ENCODE measurements at regions not wholly inside any gene's neighbourhood (a gene's known extent, or its start where the extent isn't known, plus 50 kb on each side); places are given as distances from the start of the nearest gene placed in this dataset.

DNA sequence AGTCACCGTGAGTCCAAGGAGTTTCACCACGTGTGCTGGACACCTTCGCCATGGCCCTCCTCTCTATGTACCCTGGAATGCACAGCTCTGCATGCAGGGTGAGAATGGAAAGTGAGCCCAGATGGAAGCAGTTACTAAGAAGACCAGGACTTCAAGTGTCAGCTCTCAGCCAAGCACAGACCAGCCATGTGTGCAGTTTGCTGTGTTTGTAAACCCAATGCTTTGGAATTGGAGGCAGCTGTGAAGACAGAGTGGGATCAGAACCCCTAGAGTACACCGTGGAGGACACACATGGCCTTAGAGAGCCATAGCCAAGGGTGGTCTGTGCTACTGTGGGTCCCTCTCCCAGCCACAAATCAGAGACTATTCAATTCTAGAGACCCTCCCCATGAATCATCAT, 655.5 kb upstream of the ID2 start:
- no peaks in the 10 kb centered on the region; a peak in 1 of 5 replicates for H3K4me1 ChIP-seq (replicated peaks in 1 of 2; ENCODE audit: control insufficient read depth in 2 of 2, insufficient read depth in 2 of 2, low read length in 2 of 2)
- H3K4me3 ChIP-seq: no peak overlapping the region
- 0 out of 2 replicates have a peak, but pooled peaks cover 5% of the 10 kb centered on the region for H4K20me1 ChIP-seq (replicated peaks; ENCODE audit: control insufficient read depth, insufficient read depth, low read length)
- POLR2A ChIA-PET: no interaction called here
- CTCF ChIA-PET (ENCODE audit: low intra/inter-chr PET ratio): no interaction called here
- in situ Hi-C loops (cut with MboI): no loop called here
- no TSS peak for BruUV-seq (replicated peaks)
- FAIRE-seq: no peak
- no peaks in the 10 kb centered on the region for H3K9me3 ChIP-seq (replicated peaks; ENCODE audit: control insufficient read depth, insufficient read depth, low read depth, low read length)
- ATAC-seq: no peak
- H3K4me2 ChIP-seq (ENCODE audit: insufficient read depth, low read length): no peak overlapping the region
- no peaks in the 10 kb centered on the region for H3K9me1 ChIP-seq (ENCODE audit: control insufficient read depth, insufficient read depth, low read length)
- DNase-seq (ENCODE audit: extremely low read depth in 1 of 4, low spot score in 3 of 4): no peak
- H3K79me2 ChIP-seq (ENCODE audit: control insufficient read depth, insufficient read depth, low read length): no peaks in the 10 kb centered on the region
- intact Hi-C loops (cut with micrococcal nuclease): no loop called here
- H3K36me3 ChIP-seq (ENCODE audit: control insufficient read depth, insufficient read depth, low read length): no peaks in the 10 kb centered on the region
- H3K9ac ChIP-seq (ENCODE audit: insufficient read depth in 1 of 2, low read depth in 2 of 2, low read length in 2 of 2): no peak overlapping the region
- no peak overlapping the region for H3K27ac ChIP-seq (ENCODE audit: extremely low read depth, low read depth, low read length)
- WGBS (ENCODE audit: insufficient coverage, low coverage, missing lambda C conversion rate): 0% methylated on average over 4 of the region's 4 CpGs
- H3K27me3 ChIP-seq (ENCODE audit: control insufficient read depth in 2 of 2, insufficient read depth in 2 of 2, low read length in 2 of 2): peaks cover 16 to 63% of the 10 kb centered on the region in 2 experiments; a peak in 4 of 5 replicates
- no peak overlapping the region for H2AFZ ChIP-seq (ENCODE audit: low read depth, low read length)
- TF ChIP-seq OTX1 (CRISPR knock-in tag; IDR thresholded peaks at IDR 0.05) (no peak), ZNF551 (CRISPR knock-in tag; IDR thresholded peaks at IDR 0.05) (no peak), ATF7 (IDR thresholded peaks at IDR 0.05) (no peak), ETV1 (tag; conservative IDR thresholded peaks at IDR 0.05; ENCODE audit: low read depth) (no peak), ZNF274 (IDR thresholded peaks at IDR 0.05; ENCODE audit: borderline replicate concordance, low read depth, low read length) (no peak), HDAC6 (IDR thresholded peaks at IDR 0.05; ENCODE audit: low read depth, low read length) (no peak), DACH1 (IDR thresholded peaks at IDR 0.05; ENCODE audit: partially characterized antibody) (no peak), RBM15 (IDR thresholded peaks at IDR 0.05; ENCODE audit: insufficient read depth, low read length) (no peak), ZSCAN32 (CRISPR knock-in tag; IDR thresholded peaks at IDR 0.05) (no peak), CREBBP (IDR thresholded peaks at IDR 0.05; ENCODE audit: low read depth, low read length) (no peak), SREBF1 (IDR thresholded peaks at IDR 0.05; ENCODE audit: borderline replicate concordance, low read depth, low read length) (no peak)
- TF ChIP-seq, protein P1, sequence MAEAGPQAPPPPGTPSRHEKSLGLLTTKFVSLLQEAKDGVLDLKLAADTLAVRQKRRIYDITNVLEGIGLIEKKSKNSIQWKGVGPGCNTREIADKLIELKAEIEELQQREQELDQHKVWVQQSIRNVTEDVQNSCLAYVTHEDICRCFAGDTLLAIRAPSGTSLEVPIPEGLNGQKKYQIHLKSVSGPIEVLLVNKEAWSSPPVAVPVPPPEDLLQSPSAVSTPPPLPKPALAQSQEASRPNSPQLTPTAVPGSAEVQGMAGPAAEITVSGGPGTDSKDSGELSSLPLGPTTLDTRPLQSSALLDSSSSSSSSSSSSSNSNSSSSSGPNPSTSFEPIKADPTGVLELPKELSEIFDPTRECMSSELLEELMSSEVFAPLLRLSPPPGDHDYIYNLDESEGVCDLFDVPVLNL (CRISPR knock-in tag; IDR thresholded peaks at IDR 0.05; ENCODE audit: low read depth): no peak
- TF ChIP-seq, protein P2, sequence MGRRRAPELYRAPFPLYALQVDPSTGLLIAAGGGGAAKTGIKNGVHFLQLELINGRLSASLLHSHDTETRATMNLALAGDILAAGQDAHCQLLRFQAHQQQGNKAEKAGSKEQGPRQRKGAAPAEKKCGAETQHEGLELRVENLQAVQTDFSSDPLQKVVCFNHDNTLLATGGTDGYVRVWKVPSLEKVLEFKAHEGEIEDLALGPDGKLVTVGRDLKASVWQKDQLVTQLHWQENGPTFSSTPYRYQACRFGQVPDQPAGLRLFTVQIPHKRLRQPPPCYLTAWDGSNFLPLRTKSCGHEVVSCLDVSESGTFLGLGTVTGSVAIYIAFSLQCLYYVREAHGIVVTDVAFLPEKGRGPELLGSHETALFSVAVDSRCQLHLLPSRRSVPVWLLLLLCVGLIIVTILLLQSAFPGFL (CRISPR knock-in tag; IDR thresholded peaks at IDR 0.05): no peak
- TF ChIP-seq, protein P3, sequence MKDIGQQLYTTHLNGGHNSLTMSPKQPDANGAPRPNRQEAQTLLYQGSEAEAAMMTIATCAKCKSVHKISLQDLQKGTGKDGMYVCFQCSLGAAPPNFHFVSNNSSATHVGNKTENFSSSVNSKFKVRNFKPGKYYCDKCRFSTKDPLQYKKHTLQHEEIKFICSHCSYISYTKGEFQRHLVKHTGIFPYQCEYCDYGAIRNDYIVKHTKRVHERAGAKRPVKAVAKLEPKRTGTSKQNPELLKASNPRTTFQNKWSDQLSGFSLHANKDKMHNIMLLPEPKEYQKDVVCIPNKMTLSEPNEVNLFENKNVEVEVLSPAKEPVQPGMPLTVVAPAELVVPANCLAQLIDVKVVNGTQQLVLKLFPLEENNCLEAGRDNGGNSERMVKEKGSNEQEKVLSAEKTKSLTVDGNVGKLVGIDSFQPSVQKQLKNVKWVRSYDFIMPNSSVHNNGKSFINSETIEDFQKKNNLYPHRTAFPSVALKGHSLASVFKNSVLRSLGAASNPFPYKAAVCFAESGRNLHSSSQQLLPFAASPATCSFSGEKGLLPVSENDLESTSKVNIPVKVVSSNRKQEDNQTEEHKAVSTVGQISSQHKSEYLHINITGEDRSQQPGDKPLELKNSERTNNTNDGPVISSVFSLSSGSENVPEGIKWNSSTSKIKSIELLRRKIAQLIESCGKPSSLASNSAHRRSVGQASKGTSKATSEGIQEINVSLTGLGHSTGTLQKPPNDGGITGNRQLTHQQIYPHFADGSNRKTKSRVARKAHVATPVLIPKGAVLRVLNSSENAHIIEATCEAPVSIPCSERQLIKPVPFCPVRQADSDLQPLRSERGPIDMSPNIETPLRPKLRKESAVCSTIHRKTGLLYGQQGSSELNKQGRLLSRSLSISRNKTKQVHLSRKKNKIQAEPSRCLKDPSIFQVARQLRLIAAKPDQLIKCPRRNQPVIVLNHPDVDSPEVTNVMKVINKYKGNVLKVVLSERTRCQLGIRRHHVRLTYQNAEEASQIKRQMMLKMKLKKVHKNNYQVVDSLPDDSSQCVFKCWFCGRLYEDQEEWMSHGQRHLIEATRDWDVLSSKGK (CRISPR knock-in tag; IDR thresholded peaks at IDR 0.05): no peak
- TF ChIP-seq, protein P4, sequence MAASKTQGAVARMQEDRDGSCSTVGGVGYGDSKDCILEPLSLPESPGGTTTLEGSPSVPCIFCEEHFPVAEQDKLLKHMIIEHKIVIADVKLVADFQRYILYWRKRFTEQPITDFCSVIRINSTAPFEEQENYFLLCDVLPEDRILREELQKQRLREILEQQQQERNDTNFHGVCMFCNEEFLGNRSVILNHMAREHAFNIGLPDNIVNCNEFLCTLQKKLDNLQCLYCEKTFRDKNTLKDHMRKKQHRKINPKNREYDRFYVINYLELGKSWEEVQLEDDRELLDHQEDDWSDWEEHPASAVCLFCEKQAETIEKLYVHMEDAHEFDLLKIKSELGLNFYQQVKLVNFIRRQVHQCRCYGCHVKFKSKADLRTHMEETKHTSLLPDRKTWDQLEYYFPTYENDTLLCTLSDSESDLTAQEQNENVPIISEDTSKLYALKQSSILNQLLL (CRISPR knock-in tag; IDR thresholded peaks at IDR 0.05; ENCODE audit: borderline replicate concordance): no peak

All from K562 (cell line).